Natural killer cell (primary cell): ENCODE measurements at regions not wholly inside any gene's neighbourhood (a gene's known extent, or its start where the extent isn't known, plus 50 kb on each side); places are given as distances from the start of the nearest gene placed in this dataset.

Experiments
- ATAC-seq, 3 donors: fragments of 150-1000 bp in 2 of 3; fragments of 200-7000 bp in 1 of 3; cut with Tn5 transposase; 1 replicate in 1 of 3; 2 replicates in 2 of 3; pipeline ENCODE4 v1.10.0; 2021; ENCODE audit warnings: mild to moderate bottlenecking in 2 of 3, moderate library complexity in 2 of 3
- DNase-seq, 2 donors: peaks; one replicate each; pipeline versions ENCODE4 v3.0.0 to v3.0.0-alpha.2; 2013 to 2021; ENCODE audit warnings: mixed read lengths in 1 of 2
- H3K27ac ChIP-seq: one replicate; pipeline ENCODE4 v1.5.1; 2013; ENCODE audit warnings: mild to moderate bottlenecking, low read length
- H3K27me3 ChIP-seq: one replicate; pipeline ENCODE4 v1.6.1; 2013; ENCODE audit warnings: low read length; ENCODE audit not compliant: control insufficient read depth, insufficient read depth
- H3K36me3 ChIP-seq: one replicate; pipeline ENCODE4 v1.6.1; 2013; ENCODE audit warnings: low read length; ENCODE audit not compliant: control insufficient read depth, insufficient read depth
- H3K4me1 ChIP-seq: one replicate; pipeline ENCODE4 v1.6.1; 2013; ENCODE audit warnings: low read length; ENCODE audit not compliant: control insufficient read depth, insufficient read depth
- H3K4me3 ChIP-seq: one replicate; pipeline ENCODE4 v1.5.1; 2013; ENCODE audit warnings: low read length
- H3K9me3 ChIP-seq: one replicate; pipeline ENCODE4 v1.6.1; 2013; ENCODE audit warnings: low read length; ENCODE audit not compliant: control insufficient read depth, insufficient read depth
- H3K27ac Mint-ChIP-seq, 2 donors: one replicate each; pipeline ENCODE4 v1.8.0; 2022; ENCODE audit warnings: mild to moderate bottlenecking in 2 of 2, mixed read lengths in 2 of 2, moderate library complexity in 1 of 2
- H3K27me3 Mint-ChIP-seq, 2 donors: one replicate each; pipeline ENCODE4 v1.8.0; 2022; ENCODE audit warnings: low read depth in 2 of 2, mixed read lengths in 2 of 2
- H3K36me3 Mint-ChIP-seq: one replicate; pipeline ENCODE4 v1.8.0; 2022; ENCODE audit warnings: mixed read lengths
- H3K4me1 Mint-ChIP-seq, 2 donors: one replicate each; pipeline ENCODE4 v1.8.0; 2022; ENCODE audit warnings: mixed read lengths in 2 of 2
- H3K4me3 Mint-ChIP-seq: one replicate; pipeline ENCODE4 v1.8.0; 2022; ENCODE audit warnings: mild to moderate bottlenecking, moderate library complexity, mixed read lengths
- H3K9me3 Mint-ChIP-seq, 2 donors: one replicate each; pipeline ENCODE4 v1.8.0; 2022; ENCODE audit warnings: mixed read lengths in 2 of 2
- WGBS: methylation state at CpG from one replicate; pipeline ENCODE4 v1.1.7; 2013; ENCODE audit warnings: missing lambda C conversion rate; ENCODE audit not compliant: insufficient coverage; 5-methylcytosine and 5-hydroxymethylcytosine counted together
- intact Hi-C: fragments of 100-400 bp; cut with micrococcal nuclease; formaldehyde crosslinking; loops from one replicate; pipeline ENCODE4 v1.14.2; 2022
- TF ChIP-seq, protein P1 (sequence below): fragments of 200-600 bp; IDR thresholded peaks from one replicate; pipeline ENCODE4 v1.8.0; 2022; ENCODE audit warnings: antibody characterized with exemption

GRCh38 chr20:18995455-18995854, 181.9 kb downstream of the SCP2D1 start:
- no peaks in the 10 kb centered on the region for H3K4me1 ChIP-seq
- Mint-ChIP-seq H3K9me3 (no peaks in the 10 kb centered on the region), H3K4me3 (no peak overlapping the region), H3K4me1 (no peaks in the 10 kb centered on the region), H3K36me3 (no peaks in the 10 kb centered on the region), H3K27ac (no peak overlapping the region), H3K27me3 (peaks cover 0 to 7% of the 10 kb centered on the region in 2 donors)
- H3K27me3 ChIP-seq: no peaks in the 10 kb centered on the region
- intact Hi-C loops: no loop called here
- DNase-seq (no peak), ATAC-seq (no peak)
- no peaks in the 10 kb centered on the region for H3K9me3 ChIP-seq
- 86% methylated on average over 3 of the region's 3 CpGs for WGBS
- no peaks in the 10 kb centered on the region for H3K36me3 ChIP-seq
- H3K27ac ChIP-seq: no peak overlapping the region
- TF ChIP-seq, protein P1, sequence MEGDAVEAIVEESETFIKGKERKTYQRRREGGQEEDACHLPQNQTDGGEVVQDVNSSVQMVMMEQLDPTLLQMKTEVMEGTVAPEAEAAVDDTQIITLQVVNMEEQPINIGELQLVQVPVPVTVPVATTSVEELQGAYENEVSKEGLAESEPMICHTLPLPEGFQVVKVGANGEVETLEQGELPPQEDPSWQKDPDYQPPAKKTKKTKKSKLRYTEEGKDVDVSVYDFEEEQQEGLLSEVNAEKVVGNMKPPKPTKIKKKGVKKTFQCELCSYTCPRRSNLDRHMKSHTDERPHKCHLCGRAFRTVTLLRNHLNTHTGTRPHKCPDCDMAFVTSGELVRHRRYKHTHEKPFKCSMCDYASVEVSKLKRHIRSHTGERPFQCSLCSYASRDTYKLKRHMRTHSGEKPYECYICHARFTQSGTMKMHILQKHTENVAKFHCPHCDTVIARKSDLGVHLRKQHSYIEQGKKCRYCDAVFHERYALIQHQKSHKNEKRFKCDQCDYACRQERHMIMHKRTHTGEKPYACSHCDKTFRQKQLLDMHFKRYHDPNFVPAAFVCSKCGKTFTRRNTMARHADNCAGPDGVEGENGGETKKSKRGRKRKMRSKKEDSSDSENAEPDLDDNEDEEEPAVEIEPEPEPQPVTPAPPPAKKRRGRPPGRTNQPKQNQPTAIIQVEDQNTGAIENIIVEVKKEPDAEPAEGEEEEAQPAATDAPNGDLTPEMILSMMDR: no peak
- no peak overlapping the region for H3K4me3 ChIP-seq

GRCh38 chr20:18999086-18999485, 185.5 kb downstream of the SCP2D1 start:
- no peaks in the 10 kb centered on the region for H3K36me3 Mint-ChIP-seq
- ATAC-seq (no peak), DNase-seq (no peak)
- Histone ChIP-seq H3K27me3 (no peaks in the 10 kb centered on the region), H3K27ac (no peak overlapping the region), H3K36me3 (no peaks in the 10 kb centered on the region), H3K9me3 (no peaks in the 10 kb centered on the region), H3K4me3 (no peak overlapping the region), H3K4me1 (no peaks in the 10 kb centered on the region)
- 90% methylated on average over 6 of the region's 7 CpGs for WGBS
- no peak overlapping the region for H3K27ac Mint-ChIP-seq
- intact Hi-C loops: no loop called here
- TF ChIP-seq, protein P1: no peak
- H3K4me1 Mint-ChIP-seq: no peaks in the 10 kb centered on the region
- H3K9me3 Mint-ChIP-seq: no peaks in the 10 kb centered on the region
- H3K27me3 Mint-ChIP-seq: peaks cover 0 to 4% of the 10 kb centered on the region in 2 donors
- no peak overlapping the region for H3K4me3 Mint-ChIP-seq

DNA sequence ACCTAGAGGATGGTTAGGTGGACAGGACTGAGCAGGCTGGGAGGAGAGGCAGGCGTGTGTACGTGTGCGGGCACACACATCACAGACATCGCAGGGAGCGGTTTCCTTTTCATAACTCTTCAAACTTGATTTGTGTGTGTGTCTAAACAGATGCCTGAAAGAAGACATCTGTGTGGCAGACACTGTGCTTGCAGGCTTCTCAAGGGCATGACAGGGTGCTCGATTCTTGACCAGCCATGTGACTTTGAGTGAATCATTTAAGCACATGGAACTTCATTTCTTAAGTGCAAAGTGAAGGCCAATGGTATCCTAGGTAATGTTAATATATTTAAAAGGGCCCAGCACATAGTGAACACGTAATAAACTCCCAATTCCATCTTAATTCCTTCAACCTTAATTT, 186.5 kb downstream of the SCP2D1 start:
- no peak overlapping the region for H3K27ac ChIP-seq
- no peaks in the 10 kb centered on the region for H3K36me3 ChIP-seq
- ATAC-seq (no peak), DNase-seq (no peak)
- H3K4me1 ChIP-seq: no peaks in the 10 kb centered on the region
- WGBS: 81% methylated on average over 7 of the region's 7 CpGs
- H3K27ac Mint-ChIP-seq: no peak overlapping the region
- H3K27me3 Mint-ChIP-seq: peaks cover 0 to 7% of the 10 kb centered on the region in 2 donors
- TF ChIP-seq, protein P1: no peak
- no peak overlapping the region for H3K4me3 Mint-ChIP-seq
- no peaks in the 10 kb centered on the region for H3K27me3 ChIP-seq
- no peaks in the 10 kb centered on the region for H3K9me3 Mint-ChIP-seq
- H3K9me3 ChIP-seq: no peaks in the 10 kb centered on the region
- no peaks in the 10 kb centered on the region for H3K4me1 Mint-ChIP-seq
- intact Hi-C loops: no loop called here
- no peaks in the 10 kb centered on the region for H3K36me3 Mint-ChIP-seq
- no peak overlapping the region for H3K4me3 ChIP-seq

DNA sequence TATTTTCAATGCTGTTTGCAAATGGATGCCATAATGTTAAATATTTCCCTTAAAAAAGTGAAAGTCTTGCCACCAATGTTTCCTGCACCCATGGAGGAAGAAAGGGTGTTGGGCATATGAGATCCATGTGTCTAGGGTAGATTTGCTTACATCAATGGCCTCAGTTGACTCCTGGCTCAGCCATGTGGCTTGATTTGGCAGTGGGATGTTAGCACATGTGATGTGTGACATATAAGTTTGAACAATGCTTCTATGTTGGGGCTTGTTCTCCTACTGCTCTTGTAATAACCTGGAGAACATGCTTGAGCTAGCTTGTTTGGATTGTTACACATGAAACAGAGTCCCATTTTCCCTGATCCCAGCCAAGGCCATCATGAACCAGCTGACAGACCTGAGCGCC, 187.6 kb downstream of the SCP2D1 start:
- Mint-ChIP-seq H3K36me3 (no peaks in the 10 kb centered on the region), H3K4me3 (no peak overlapping the region), H3K9me3 (no peaks in the 10 kb centered on the region), H3K27ac (no peak overlapping the region), H3K27me3 (peaks cover 0 to 7% of the 10 kb centered on the region in 2 donors), H3K4me1 (no peaks in the 10 kb centered on the region)
- H3K27ac ChIP-seq: no peak overlapping the region
- 100% methylated on average over 1 of the region's 1 CpG for WGBS
- no peak overlapping the region for H3K4me3 ChIP-seq
- TF ChIP-seq, protein P1: no peak
- no peaks in the 10 kb centered on the region for H3K4me1 ChIP-seq
- H3K9me3 ChIP-seq: no peaks in the 10 kb centered on the region
- DNase-seq: no peak
- intact Hi-C loops: no loop called here
- H3K27me3 ChIP-seq: no peaks in the 10 kb centered on the region
- no peaks in the 10 kb centered on the region for H3K36me3 ChIP-seq
- ATAC-seq: no peak
